Muscle of arm (tissue), 1 donor: ENCODE measurements at regions not wholly inside any gene's neighbourhood (a gene's known extent, or its start where the extent isn't known, plus 50 kb on each side); places are given as distances from the start of the nearest gene placed in this dataset.
"Not testable (repeated sequence)": the region's sequence is repeated elsewhere in the genome, so short reads cannot be mapped to it uniquely, and the experiment has no call there.

Experiments used
- DNase-seq: peaks from one replicate; pipeline ENCODE4 v3.0.0-alpha.2; 2013

- DNase-seq = no peak
Measured at GRCh38 chr12:46627686-46628085, 198.1 kb downstream of the SLC38A4 start.

GRCh38 chr12:46619474-46619873, 206.3 kb downstream of the SLC38A4 start:
- not testable (repeated sequence) for DNase-seq

GRCh38 chr12:46617737-46618136, 208.1 kb downstream of the SLC38A4 start:
- DNase-seq = not testable (repeated sequence)

- DNase-seq = no peak
Measured at GRCh38 chr12:46617167-46617566, 208.6 kb downstream of the SLC38A4 start.

GRCh38 chr12:46610754-46611153, 215.0 kb downstream of the SLC38A4 start:
- no peak for DNase-seq

GRCh38 chr12:46609674-46610073, 216.1 kb downstream of the SLC38A4 start:
- DNase-seq = no peak

- DNase-seq = no peak
Measured at GRCh38 chr12:46609273-46609623, 216.5 kb downstream of the SLC38A4 start.

- peak; percentile 16 for DNase-seq
Measured at GRCh38 chr12:46608431-46609272, 217.1 kb downstream of the SLC38A4 start.

GRCh38 chr12:46604684-46605083, 221.1 kb downstream of the SLC38A4 start:
- DNase-seq = no peak

- DNase-seq = no peak
Measured at GRCh38 chr12:46603776-46604456, 221.9 kb downstream of the SLC38A4 start.

- DNase-seq = no peak
Measured at GRCh38 chr12:46602474-46602873, 223.3 kb downstream of the SLC38A4 start.

GRCh38 chr12:46590991-46591703, 218.6 kb upstream of the SLC38A2 start:
- no peak for DNase-seq

- no peak for DNase-seq
Measured at GRCh38 chr12:46585854-46586621, 213.5 kb upstream of the SLC38A2 start.

- not testable (repeated sequence) for DNase-seq
Measured at GRCh38 chr12:46584098-46584497, 211.5 kb upstream of the SLC38A2 start.

- not testable (repeated sequence) for DNase-seq
Measured at GRCh38 chr12:46581990-46582389, 209.4 kb upstream of the SLC38A2 start.

GRCh38 chr12:46580445-46580844, 207.9 kb upstream of the SLC38A2 start:
- DNase-seq = no peak

GRCh38 chr12:46579474-46579873, 206.9 kb upstream of the SLC38A2 start:
- DNase-seq = no peak

- no peak for DNase-seq
Measured at GRCh38 chr12:46578190-46578982, 205.8 kb upstream of the SLC38A2 start.

- DNase-seq = no peak
Measured at GRCh38 chr12:46577063-46577776, 204.6 kb upstream of the SLC38A2 start.

GRCh38 chr12:46574847-46575246, 202.3 kb upstream of the SLC38A2 start:
- peak; percentile 78 for DNase-seq

GRCh38 chr12:46573347-46573658, 200.7 kb upstream of the SLC38A2 start:
- DNase-seq = no peak
